T-helper 2 cell treated with Interferon-gamma antibody and Interleukin-4, amounts not matched to agents 5 μg/mL and 100 μg/mL, for 36 hours (primary cell): ENCODE measurements at regions not wholly inside any gene's neighbourhood (a gene's known extent, or its start where the extent isn't known, plus 50 kb on each side); places are given as distances from the start of the nearest gene placed in this dataset.

Experiments used
- DNase-seq: peaks from one replicate; pipeline ENCODE4 v3.0.0; 2021; ENCODE audit warnings: low spot score
- H3K27ac Mint-ChIP-seq: one replicate; pipeline ENCODE4 v1.8.0; 2021; ENCODE audit warnings: mild to moderate bottlenecking, mixed read lengths
- H3K27me3 Mint-ChIP-seq: one replicate; pipeline ENCODE4 v1.8.0; 2021; ENCODE audit warnings: low read depth, mixed read lengths
- H3K36me3 Mint-ChIP-seq: one replicate; pipeline ENCODE4 v1.8.0; 2021; ENCODE audit warnings: low read depth, mixed read lengths
- H3K4me1 Mint-ChIP-seq: one replicate; pipeline ENCODE4 v1.8.0; 2021; ENCODE audit warnings: low read depth, mixed read lengths
- H3K4me3 Mint-ChIP-seq: one replicate; pipeline ENCODE4 v1.8.0; 2022; ENCODE audit warnings: mild to moderate bottlenecking, moderate library complexity, mixed read lengths
- H3K9me3 Mint-ChIP-seq: one replicate; pipeline ENCODE4 v1.8.0; 2021; ENCODE audit warnings: mixed read lengths

DNA sequence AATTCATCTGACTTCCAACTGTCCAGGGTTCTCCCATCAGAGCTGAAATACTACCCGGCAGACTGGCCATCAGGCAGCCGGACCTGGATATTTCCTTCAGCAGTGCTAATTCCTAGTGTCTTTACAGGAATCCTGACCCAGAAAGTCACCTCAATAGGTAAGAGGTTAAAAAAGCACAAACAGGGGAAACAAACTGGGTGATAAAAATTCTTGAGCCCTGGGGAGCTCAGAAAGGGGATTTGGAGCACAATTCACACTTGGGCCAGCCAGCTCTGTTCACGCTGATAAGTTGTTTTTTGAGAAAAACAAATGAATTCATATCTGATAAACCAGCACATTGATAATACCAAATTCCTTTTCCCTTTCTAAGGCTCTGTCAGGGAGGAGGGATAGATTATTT is 104.0 kb downstream of the EDN1 start:
- DNase-seq = no peak
- H3K4me3 Mint-ChIP-seq = no peak overlapping the region
- H3K36me3 Mint-ChIP-seq = no peaks in the 10 kb centered on the region
- no peak overlapping the region for H3K27ac Mint-ChIP-seq
- H3K27me3 Mint-ChIP-seq = peaks cover 3% of the 10 kb centered on the region
- H3K4me1 Mint-ChIP-seq = no peaks in the 10 kb centered on the region
- H3K9me3 Mint-ChIP-seq = no peaks in the 10 kb centered on the region

DNA sequence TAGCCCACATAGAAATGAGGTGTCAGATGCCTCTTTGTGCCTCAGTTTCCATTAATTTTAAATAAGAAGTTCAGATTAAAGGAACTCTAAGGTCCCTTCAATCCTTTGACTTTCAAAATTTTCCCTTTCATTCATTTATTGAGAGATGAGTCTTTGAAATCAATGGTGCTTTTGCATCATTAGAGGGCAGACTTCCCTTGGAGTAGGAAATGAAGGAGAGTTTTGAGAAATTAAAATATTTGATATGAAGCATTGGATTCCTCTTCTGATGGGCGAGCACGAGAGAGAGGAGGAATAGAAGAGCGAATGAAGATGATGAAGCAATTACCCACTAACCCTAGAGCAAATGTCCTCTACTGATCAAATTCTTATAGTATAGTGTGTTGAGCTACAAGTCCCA is 105.7 kb downstream of the EDN1 start:
- no peaks in the 10 kb centered on the region for H3K27me3 Mint-ChIP-seq
- H3K36me3 Mint-ChIP-seq = no peaks in the 10 kb centered on the region
- H3K9me3 Mint-ChIP-seq = no peaks in the 10 kb centered on the region
- no peak overlapping the region for H3K4me3 Mint-ChIP-seq
- no peaks in the 10 kb centered on the region for H3K4me1 Mint-ChIP-seq
- no peak for DNase-seq
- no peak overlapping the region for H3K27ac Mint-ChIP-seq

DNA sequence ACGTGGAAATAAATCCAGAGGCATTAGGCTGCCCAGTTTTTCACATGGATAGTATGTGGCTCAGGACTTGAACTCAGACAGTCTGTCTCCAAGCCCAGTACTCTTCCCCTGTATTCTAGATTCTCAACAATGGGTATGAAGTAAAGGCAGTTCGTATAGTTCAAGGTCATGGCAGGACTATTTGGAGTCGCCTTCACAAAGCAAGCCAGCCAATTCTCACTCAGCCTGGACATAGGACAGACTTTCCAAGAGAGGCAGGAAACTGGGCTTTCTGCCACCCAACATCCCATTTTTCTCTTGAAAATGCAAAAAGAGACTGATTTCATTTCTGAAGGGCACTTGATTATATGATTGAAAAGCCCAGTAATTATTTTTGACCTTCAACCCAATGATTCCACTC is 111.0 kb downstream of the EDN1 start:
- Mint-ChIP-seq H3K4me3 (no peak overlapping the region), H3K36me3 (no peaks in the 10 kb centered on the region), H3K27me3 (peaks cover 4% of the 10 kb centered on the region), H3K27ac (no peak overlapping the region), H3K4me1 (no peaks in the 10 kb centered on the region), H3K9me3 (no peaks in the 10 kb centered on the region)
- no peak for DNase-seq

DNA sequence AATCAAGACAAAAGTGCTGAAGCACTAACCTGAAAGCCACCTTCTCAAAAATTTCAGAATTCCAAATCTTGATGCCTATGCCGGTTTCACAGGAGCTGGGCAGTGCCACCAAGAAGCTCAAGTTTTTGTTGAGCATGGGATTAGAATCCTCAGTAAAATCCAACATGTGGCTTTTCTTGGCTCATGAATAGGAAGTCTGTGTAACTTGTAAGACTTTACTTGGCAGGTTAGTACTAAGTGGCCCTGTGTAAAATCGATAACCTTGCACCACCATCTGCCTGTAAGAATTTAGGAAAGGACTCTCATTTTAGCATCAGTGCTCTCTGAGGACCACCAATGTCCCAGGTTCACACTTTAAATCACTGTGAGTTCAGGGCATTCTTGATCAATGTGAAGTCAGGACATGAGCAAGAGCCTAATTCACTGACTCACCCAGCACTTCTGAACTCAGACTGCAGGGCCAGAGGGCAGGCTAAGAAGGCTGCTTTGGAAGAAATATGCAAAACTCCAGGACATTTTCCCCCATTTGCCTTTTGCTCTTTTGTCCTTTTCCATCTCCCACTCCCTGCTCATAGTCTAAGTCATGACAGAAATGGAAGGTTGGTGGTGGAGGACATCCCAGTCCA is 113.2 kb downstream of the EDN1 start:
- Mint-ChIP-seq H3K27ac (no peak overlapping the region), H3K9me3 (no peaks in the 10 kb centered on the region), H3K4me1 (no peaks in the 10 kb centered on the region), H3K27me3 (peaks cover 4% of the 10 kb centered on the region), H3K36me3 (no peaks in the 10 kb centered on the region), H3K4me3 (no peak overlapping the region)
- no peak for DNase-seq

DNA sequence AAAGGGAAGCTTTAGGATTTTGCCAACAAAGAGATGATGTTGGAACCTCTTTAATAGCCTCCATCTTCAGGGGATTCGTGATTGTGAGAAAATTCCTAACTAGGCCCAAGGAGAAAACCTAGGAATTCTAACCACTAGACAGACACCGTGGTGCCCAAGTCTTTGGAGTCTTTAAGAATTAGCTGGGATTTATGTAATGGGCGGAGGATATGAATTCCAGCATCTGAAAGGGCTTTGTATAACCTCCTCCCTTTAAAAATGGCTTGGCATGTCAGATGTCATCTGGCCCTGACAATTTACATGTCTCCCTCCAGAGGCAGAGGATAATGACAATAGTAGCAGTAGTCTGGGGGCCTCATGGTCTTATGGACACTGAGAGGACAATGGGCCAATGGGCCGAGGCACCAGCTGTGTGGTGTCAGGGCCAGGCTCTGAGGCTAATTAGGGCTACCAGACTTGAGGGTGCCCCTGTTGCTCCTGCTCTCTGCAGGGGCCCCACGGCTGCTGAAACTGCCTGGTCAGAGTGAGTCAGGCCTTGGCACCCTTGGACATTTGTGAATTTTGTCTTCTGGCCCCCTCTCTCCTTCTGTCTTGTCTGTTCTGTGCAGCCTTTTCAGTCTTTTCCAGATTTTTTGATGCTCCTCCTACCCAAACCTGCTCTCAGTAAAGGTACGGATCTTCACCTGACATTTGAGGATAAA is 113.9 kb downstream of the EDN1 start:
- Mint-ChIP-seq H3K9me3 (no peaks in the 10 kb centered on the region), H3K27ac (no peak overlapping the region), H3K36me3 (no peaks in the 10 kb centered on the region), H3K4me1 (no peaks in the 10 kb centered on the region), H3K4me3 (no peak overlapping the region), H3K27me3 (peaks cover 4% of the 10 kb centered on the region)
- DNase-seq = no peak

DNA sequence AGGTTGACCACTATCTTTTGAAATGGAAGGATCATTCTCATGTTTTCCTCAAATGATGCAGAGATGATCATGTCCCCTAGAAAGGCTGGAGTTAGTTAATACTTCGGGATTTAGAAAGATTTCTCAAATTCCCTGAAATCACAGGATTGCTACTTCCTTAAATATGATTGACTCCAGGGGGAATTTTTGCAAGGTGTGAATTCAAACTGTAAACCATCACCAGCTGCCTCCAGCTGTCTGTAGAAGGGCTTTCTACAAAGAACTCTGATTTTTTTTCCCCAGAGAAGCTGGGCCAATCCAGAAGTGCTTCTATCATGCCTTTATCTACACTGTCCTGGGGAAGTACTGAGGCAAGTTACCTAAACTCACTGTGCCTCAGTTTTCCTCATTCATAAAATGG is 114.5 kb downstream of the EDN1 start:
- Mint-ChIP-seq H3K9me3 (no peaks in the 10 kb centered on the region), H3K4me1 (no peaks in the 10 kb centered on the region), H3K36me3 (no peaks in the 10 kb centered on the region), H3K27ac (no peak overlapping the region), H3K27me3 (peaks cover 4% of the 10 kb centered on the region), H3K4me3 (no peak overlapping the region)
- DNase-seq = no peak

DNA sequence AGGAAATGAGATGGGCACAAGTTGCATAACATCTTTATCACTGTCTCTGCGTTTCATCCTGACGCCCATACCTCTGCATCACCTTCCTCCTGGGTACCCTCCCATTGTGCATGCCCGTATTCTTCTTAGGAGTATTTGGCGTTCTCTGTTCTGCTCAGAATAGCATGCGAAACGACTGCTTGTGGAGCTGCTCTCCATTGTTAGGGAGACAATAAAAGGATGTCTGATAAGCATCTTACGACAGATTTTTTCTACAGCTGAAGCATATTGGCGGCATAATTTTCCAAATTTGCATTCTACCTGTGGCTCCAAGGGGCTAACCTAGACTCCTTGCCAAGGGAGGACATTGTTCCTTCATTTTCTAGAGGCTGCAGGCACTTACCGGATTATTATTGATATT is 118.6 kb downstream of the EDN1 start:
- H3K4me3 Mint-ChIP-seq = no peak overlapping the region
- H3K27me3 Mint-ChIP-seq = peaks cover 11% of the 10 kb centered on the region
- H3K36me3 Mint-ChIP-seq = no peaks in the 10 kb centered on the region
- no peak for DNase-seq
- H3K9me3 Mint-ChIP-seq = no peaks in the 10 kb centered on the region
- no peaks in the 10 kb centered on the region for H3K4me1 Mint-ChIP-seq
- no peak overlapping the region for H3K27ac Mint-ChIP-seq

DNA sequence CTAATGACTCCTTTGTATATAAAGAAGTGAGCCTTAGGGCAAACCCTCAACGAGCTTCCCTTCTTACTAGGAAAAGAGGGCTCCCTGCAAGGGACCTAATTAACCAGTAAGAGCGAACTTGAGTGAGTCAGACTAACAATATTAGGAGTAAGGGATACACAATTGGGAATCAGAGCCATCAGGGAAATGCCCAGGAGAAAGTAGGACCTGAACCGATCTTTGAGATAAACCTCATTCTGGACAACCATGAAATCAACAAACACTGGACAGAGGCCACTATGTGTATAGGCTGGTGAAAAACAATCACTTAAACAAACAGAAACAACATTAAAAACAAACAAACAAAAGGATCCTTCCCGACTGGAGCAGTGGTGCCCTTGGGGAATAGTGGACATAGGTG is 120.8 kb downstream of the EDN1 start:
- peaks cover 8% of the 10 kb centered on the region for H3K27me3 Mint-ChIP-seq
- no peaks in the 10 kb centered on the region for H3K36me3 Mint-ChIP-seq
- H3K4me3 Mint-ChIP-seq = no peak overlapping the region
- H3K9me3 Mint-ChIP-seq = no peaks in the 10 kb centered on the region
- no peaks in the 10 kb centered on the region for H3K4me1 Mint-ChIP-seq
- H3K27ac Mint-ChIP-seq = no peak overlapping the region
- no peak for DNase-seq

DNA sequence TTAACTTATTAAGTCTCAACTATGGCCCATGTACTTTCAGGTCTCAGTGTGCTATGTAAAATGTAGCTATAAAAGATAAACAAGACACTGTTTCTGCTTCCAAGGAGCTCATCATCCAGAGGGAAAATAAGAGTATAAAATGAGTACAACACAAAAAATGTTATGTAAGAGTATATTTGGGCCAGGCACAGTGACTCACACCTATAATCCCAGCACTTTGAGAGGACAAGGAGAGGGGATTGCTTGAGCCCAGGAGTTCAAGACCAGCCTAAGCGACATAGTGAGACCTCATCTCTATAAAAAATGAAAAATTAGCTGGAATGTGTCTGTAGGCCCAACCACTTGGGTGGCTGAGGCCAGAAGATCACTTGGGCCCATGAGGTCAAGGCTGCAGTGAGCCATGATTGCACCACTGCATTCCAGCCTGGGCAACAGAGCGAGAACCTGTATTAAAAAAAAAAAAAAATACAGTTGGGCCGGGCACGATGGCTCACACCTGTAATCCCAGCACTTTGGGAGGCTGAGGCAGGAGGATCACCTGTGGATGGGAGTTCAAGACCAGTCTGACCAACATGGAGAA is 124.0 kb downstream of the EDN1 start:
- Mint-ChIP-seq H3K9me3 (no peaks in the 10 kb centered on the region), H3K4me1 (no peaks in the 10 kb centered on the region), H3K27me3 (peaks cover 8% of the 10 kb centered on the region), H3K36me3 (no peaks in the 10 kb centered on the region), H3K4me3 (no peak overlapping the region), H3K27ac (no peak overlapping the region)
- DNase-seq = no peak

DNA sequence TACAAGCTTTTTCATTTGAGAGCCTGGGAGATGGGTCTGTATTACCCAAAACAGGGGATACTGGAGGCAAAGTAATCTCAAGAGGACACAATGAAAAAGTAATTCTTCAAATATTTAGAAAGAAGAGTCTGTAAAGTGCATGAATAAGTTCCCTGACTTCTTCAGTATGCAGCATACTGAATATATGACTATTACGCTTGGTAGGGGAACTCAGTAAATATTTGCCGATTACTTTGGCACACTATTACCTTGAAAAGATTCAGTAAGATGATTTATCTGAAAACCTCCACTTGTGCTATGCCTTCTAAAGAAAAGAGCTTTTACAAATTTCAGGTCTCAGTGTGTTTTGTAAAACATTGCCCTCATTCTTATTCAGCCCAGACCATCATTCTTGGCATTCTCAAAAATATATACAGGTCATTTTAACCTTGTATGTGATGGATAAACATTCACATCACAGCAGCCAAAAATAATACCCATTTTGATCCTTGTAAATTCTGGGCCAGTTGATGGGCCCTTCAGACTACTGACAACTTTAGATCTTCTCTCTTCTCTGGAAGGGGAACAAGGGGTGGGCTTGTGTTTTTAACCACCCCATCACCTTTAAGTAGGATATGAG is 125.9 kb downstream of the EDN1 start:
- H3K27ac Mint-ChIP-seq = no peak overlapping the region
- H3K27me3 Mint-ChIP-seq = peaks cover 6% of the 10 kb centered on the region

DNA sequence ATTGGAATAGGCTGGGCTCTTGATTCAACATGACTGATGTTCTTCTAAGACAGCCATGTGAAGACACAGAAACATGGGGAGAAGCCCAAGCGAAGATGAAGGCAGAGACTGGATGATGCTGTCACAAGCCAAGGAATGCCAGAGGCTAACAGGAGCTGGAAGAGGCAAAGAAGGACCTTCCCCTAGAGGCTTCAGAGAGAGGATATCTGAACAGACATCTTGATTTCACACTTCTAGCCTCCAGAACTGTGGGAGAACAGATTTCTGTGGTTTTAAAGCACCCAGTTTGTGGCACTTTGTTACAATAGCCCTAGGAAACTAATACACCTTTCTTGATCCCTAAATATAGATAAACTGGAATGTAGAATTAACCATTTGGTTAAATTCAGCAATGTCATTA is 127.0 kb downstream of the EDN1 start:
- no peaks in the 10 kb centered on the region for H3K36me3 Mint-ChIP-seq
- H3K27me3 Mint-ChIP-seq = peaks cover 3% of the 10 kb centered on the region
- H3K9me3 Mint-ChIP-seq = no peaks in the 10 kb centered on the region
- H3K4me3 Mint-ChIP-seq = no peak overlapping the region
- no peak overlapping the region for H3K27ac Mint-ChIP-seq
- no peak for DNase-seq
- H3K4me1 Mint-ChIP-seq = no peaks in the 10 kb centered on the region

More for the DNA sequence above, 125.9 kb downstream of the EDN1 start:
- H3K36me3 Mint-ChIP-seq = no peaks in the 10 kb centered on the region
- DNase-seq = no peak
- no peaks in the 10 kb centered on the region for H3K4me1 Mint-ChIP-seq
- H3K4me3 Mint-ChIP-seq = no peak overlapping the region
- no peaks in the 10 kb centered on the region for H3K9me3 Mint-ChIP-seq

DNA sequence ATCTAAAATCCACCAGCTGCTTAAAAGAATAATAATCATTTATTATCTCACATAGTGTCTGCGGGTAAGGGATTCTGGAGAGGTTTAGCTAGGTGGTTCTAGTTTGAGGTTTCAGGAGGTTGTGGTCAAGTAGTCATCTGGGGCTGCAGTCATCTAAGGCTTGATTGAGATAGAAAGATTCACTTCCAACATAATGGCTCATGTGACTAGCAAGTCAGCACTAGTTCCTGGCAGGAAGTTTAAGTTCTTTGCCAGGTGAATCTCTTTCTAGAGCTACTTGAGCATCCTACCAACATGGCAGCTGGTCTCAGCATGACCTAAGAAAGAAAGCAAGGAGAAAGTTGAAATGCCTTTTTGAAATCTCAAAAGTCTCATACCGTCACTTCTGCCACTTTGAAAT is 128.8 kb downstream of the EDN1 start:
- Mint-ChIP-seq H3K4me3 (no peak overlapping the region), H3K27me3 (no peaks in the 10 kb centered on the region), H3K9me3 (no peaks in the 10 kb centered on the region), H3K4me1 (no peaks in the 10 kb centered on the region), H3K36me3 (no peaks in the 10 kb centered on the region), H3K27ac (no peak overlapping the region)
- no peak for DNase-seq

DNA sequence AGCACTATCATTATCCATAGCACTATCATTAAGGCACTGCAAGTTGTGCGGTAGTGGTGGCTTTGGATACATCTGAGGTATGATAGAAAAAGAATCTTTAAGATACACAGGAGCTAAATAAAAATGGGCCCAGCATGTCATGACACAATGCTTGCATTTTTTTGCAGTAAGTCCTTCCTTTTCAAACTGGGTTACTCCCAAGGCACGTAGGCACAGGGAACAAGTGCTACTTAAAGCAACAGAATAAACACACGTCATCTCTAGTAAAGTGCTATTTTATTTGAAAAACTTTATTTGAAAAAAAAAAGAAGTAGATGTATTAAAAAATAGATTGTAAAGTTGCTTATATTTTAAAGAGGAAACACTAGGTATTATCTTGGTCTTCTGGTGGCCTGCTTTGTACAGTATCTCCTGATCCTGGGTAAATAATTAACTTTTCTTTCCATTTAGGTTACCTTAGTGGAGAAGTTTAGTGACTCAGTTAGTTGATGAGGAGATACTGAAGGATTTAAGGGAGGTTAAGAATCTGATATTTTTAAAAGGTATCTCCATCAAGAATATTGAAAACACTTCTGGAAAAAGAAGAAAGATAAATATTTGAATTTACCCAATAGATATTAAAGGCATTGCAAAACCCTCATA is 129.6 kb downstream of the EDN1 start:
- Mint-ChIP-seq H3K27me3 (no peaks in the 10 kb centered on the region), H3K27ac (no peak overlapping the region), H3K36me3 (no peaks in the 10 kb centered on the region), H3K4me1 (no peaks in the 10 kb centered on the region), H3K9me3 (no peaks in the 10 kb centered on the region), H3K4me3 (no peak overlapping the region)
- DNase-seq = no peak

DNA sequence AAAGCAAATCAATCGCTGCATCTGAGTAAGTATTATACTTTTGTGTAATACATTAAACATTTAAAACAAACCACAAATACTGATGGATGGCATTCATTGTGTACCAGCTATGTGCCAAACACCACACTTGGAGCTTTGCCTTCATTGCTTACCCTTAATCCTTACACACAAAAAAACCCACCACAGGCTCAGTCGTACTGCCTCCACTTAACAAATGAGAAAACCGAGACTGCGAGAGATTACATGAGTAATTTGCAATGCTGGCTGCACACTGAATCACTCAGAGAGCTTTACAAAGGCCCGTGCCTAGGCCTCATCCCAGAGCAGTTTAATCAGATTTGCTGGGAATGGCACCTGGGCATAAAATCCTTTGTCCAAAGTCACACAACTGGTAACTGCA is 130.5 kb downstream of the EDN1 start:
- Mint-ChIP-seq H3K9me3 (no peaks in the 10 kb centered on the region), H3K27me3 (no peaks in the 10 kb centered on the region), H3K27ac (no peak overlapping the region), H3K4me1 (no peaks in the 10 kb centered on the region), H3K36me3 (no peaks in the 10 kb centered on the region), H3K4me3 (no peak overlapping the region)
- no peak for DNase-seq
